GM23338 (cell line): ENCODE measurements at regions not wholly inside any gene's neighbourhood (a gene's known extent, or its start where the extent isn't known, plus 50 kb on each side); places are given as distances from the start of the nearest gene placed in this dataset.

ENCODE experiments used
- ATAC-seq: fragments of 200-7000 bp; cut with Tn5 transposase; 3 replicates; pipeline ENCODE4 v1.9.1; 2020
- DNase-seq: peaks from one replicate; pipeline ENCODE4 v3.0.0-alpha.2; 2015; ENCODE audit warnings: low spot score
- H2AFZ ChIP-seq: fragments of 200-600 bp; sonication (generic); 2 replicates; pipeline ENCODE4 v1.8.0; 2016; ENCODE audit warnings: antibody characterized with exemption, mild to moderate bottlenecking, moderate library complexity
- H3F3A ChIP-seq: fragments of 200-600 bp; sonication (generic); replicated peaks from 2 replicates; pipeline ENCODE4 v1.8.0; 2017; ENCODE audit warnings: antibody characterized with exemption, mixed run types, low read depth
- H3K27ac ChIP-seq: fragments of 200-600 bp; sonication (generic); 2 replicates; pipeline ENCODE4 v1.6.1; 2016; ENCODE audit warnings: low read depth
- H3K27me3 ChIP-seq: fragments of 200-600 bp; sonication (generic); 2 replicates; pipeline ENCODE4 v1.8.0; 2016; ENCODE audit warnings: mild to moderate bottlenecking, mixed run types, moderate library complexity; ENCODE audit not compliant: insufficient read depth
- H3K36me3 ChIP-seq: fragments of 200-600 bp; sonication (generic); 2 replicates; pipeline ENCODE4 v1.8.0; 2016; ENCODE audit warnings: mild to moderate bottlenecking; ENCODE audit not compliant: insufficient read depth
- H3K4me1 ChIP-seq: fragments of 200-600 bp; sonication (generic); 2 replicates; pipeline ENCODE4 v1.8.0; 2016; ENCODE audit warnings: mild to moderate bottlenecking, moderate library complexity; ENCODE audit not compliant: insufficient read depth
- H3K4me2 ChIP-seq: fragments of 200-600 bp; sonication (generic); 2 replicates; pipeline ENCODE4 v1.7.1; 2017; ENCODE audit warnings: mixed run types
- H3K4me3 ChIP-seq: fragments of 200-600 bp; sonication (generic); 2 replicates; pipeline ENCODE4 v1.6.1; 2016; ENCODE audit warnings: mixed run types
- H3K79me2 ChIP-seq: fragments of 200-600 bp; sonication (generic); replicated peaks from 2 replicates; pipeline ENCODE4 v1.8.0; 2017; ENCODE audit warnings: mild to moderate bottlenecking; ENCODE audit not compliant: insufficient read depth
- H3K9me2 ChIP-seq: fragments of 200-600 bp; sonication (generic); 2 replicates; pipeline ENCODE4 v1.8.0; 2017; ENCODE audit not compliant: insufficient read depth
- H4K20me1 ChIP-seq: fragments of 200-600 bp; sonication (generic); replicated peaks from 2 replicates; pipeline ENCODE4 v1.8.0; 2017; ENCODE audit warnings: mild to moderate bottlenecking; ENCODE audit not compliant: insufficient read depth
- H3K27ac Mint-ChIP-seq: 2 replicates; pipeline ENCODE4 v1.8.0; 2020; ENCODE audit warnings: inconsistent platforms, mild to moderate bottlenecking, moderate library complexity, mixed read lengths
- H3K27me3 Mint-ChIP-seq: 3 replicates; pipeline ENCODE4 v1.8.0; 2022; ENCODE audit warnings: low read depth, mild to moderate bottlenecking, moderate library complexity, mixed read lengths, inconsistent platforms; ENCODE audit not compliant: insufficient read depth, poor library complexity
- H3K36me3 Mint-ChIP-seq: 3 replicates; pipeline ENCODE4 v1.8.0; 2021; ENCODE audit warnings: low read depth, mild to moderate bottlenecking, inconsistent platforms, moderate library complexity, mixed read lengths
- H3K4me1 Mint-ChIP-seq: 3 replicates; pipeline ENCODE4 v1.8.0; 2020; ENCODE audit warnings: mild to moderate bottlenecking, inconsistent platforms, mixed read lengths
- H3K4me3 Mint-ChIP-seq: 3 replicates; pipeline ENCODE4 v1.8.0; 2021; ENCODE audit warnings: moderate library complexity, mild to moderate bottlenecking, inconsistent platforms, mixed read lengths
- H3K9me3 Mint-ChIP-seq: 3 replicates; pipeline ENCODE4 v1.8.0; 2020; ENCODE audit warnings: moderate library complexity, mild to moderate bottlenecking, inconsistent platforms, mixed read lengths
- CREB1 ChIP-seq: fragments of 250-450 bp; sonication (Bioruptor Pico); IDR thresholded peaks from 2 replicates; pipeline ENCODE4 v1.5.0; 2020; ENCODE audit warnings: low read depth, mild to moderate bottlenecking, moderate library complexity
- CTCF ChIP-seq, 2 experiments: fragments of 200-600 bp in 1 of 2; sonication (generic) in 1 of 2; conservative IDR thresholded peaks; 2 replicates each; pipeline versions ENCODE4 v1.5.1 to v1.6.1; 2016 to 2017; ENCODE audit warnings: antibody characterized with exemption in 2 of 2, low read depth in 2 of 2, mild to moderate bottlenecking in 2 of 2, moderate library complexity in 1 of 2
- ETS1 ChIP-seq: IDR thresholded peaks from 2 replicates; pipeline ENCODE4 v1.6.1; 2016; ENCODE audit warnings: antibody characterized with exemption
- EZH2 ChIP-seq: fragments of 200-600 bp; sonication (generic); IDR thresholded peaks from one replicate; pipeline ENCODE4 v1.8.0; 2017; ENCODE audit warnings: antibody characterized with exemption, mild to moderate bottlenecking, low read depth; ENCODE audit not compliant: unreplicated experiment
- NANOG ChIP-seq: IDR thresholded peaks from 2 replicates; pipeline ENCODE4 v1.6.1; 2016; ENCODE audit warnings: antibody characterized with exemption, borderline replicate concordance
- ZNF462 ChIP-seq: fragments of 250-450 bp; sonication (Bioruptor Pico); IDR thresholded peaks from 2 replicates; pipeline ENCODE4 v1.5.0; 2020; ENCODE audit warnings: mild to moderate bottlenecking, moderate library complexity

GRCh38 chr1:82445132-82445531 lies 644.4 kb downstream of the ADGRL2 start (continued):
- TF ChIP-seq ZNF462 (CRISPR knock-in tag) = no peak
- no peak for TF ChIP-seq CREB1

GRCh38 chr1:82441402-82441801 lies 640.7 kb downstream of the ADGRL2 start:
- no peaks in the 10 kb centered on the region for H3K79me2 ChIP-seq
- H3F3A ChIP-seq = no peaks in the 10 kb centered on the region
- Mint-ChIP-seq H3K27ac (peak overlapping the region; percentile 32; the same call in 1 of the 2 replicates), H3K9me3 (no peaks in the 10 kb centered on the region), H3K4me3 (no peak overlapping the region), H3K27me3 (no peaks in the 10 kb centered on the region), H3K4me1 (0 out of 3 replicates have a peak, but pooled peaks cover 4% of the 10 kb centered on the region), H3K36me3 (no peaks in the 10 kb centered on the region)
- H3K9me2 ChIP-seq = no peaks in the 10 kb centered on the region
- H3K27ac ChIP-seq = no peak overlapping the region
- no peak overlapping the region for H3K4me2 ChIP-seq
- H3K27me3 ChIP-seq = no peaks in the 10 kb centered on the region
- no peak for ATAC-seq
- DNase-seq = no peak
- H3K36me3 ChIP-seq = no peaks in the 10 kb centered on the region
- H2AFZ ChIP-seq = peak overlapping the region; percentile 19; the same call in 1 of the 2 replicates
- no peaks in the 10 kb centered on the region for H4K20me1 ChIP-seq
- H3K4me1 ChIP-seq = no peaks in the 10 kb centered on the region; the same call in 1 of the 2 replicates
- H3K4me3 ChIP-seq = no peak overlapping the region
- TF ChIP-seq EZH2 (no peak), NANOG (no peak), CTCF (conservative IDR thresholded peaks at IDR 0.05; ENCODE audit: low read depth in 2 of 2) (no peak), CREB1 (no peak), ETS1 (no peak), ZNF462 (CRISPR knock-in tag) (no peak)
